HepG2 (cell line): ENCODE measurements at regions not wholly inside any gene's neighbourhood (a gene's known extent, or its start where the extent isn't known, plus 50 kb on each side); places are given as distances from the start of the nearest gene placed in this dataset.

Source experiments
- EHMT2 ChIP-seq: fragments of 200-600 bp; sonication (generic); IDR thresholded peaks from 2 replicates; pipeline ENCODE4 v1.7.0; 2017; ENCODE audit warnings: antibody characterized with exemption, low read depth, low read length, borderline replicate concordance
- FOXA1 ChIP-seq, 2 experiments: fragments of 450-650 bp in 1 of 2; sonication (generic) in 1 of 2; formaldehyde crosslinking in 1 of 2; IDR thresholded peaks; 2 replicates each; pipeline versions ENCODE4 v1.4.0 to v1.6.1; 2016 to 2020; ENCODE audit warnings: missing genetic modification reagents in 1 of 2
- GABPA ChIP-seq, 2 experiments: IDR thresholded peaks; 2 replicates each; pipeline ENCODE4 v1.6.1; 2011 to 2016; ENCODE audit warnings: low read depth in 2 of 2, low read length in 1 of 2, missing biosample characterization in 1 of 2, missing genetic modification characterization in 1 of 2
- MLX ChIP-seq: IDR thresholded peaks from 2 replicates; pipeline ENCODE4 v1.6.1; 2016
- NFE2L1 ChIP-seq: sonication (generic); formaldehyde crosslinking; IDR thresholded peaks from 2 replicates; pipeline ENCODE4 v1.4.0; 2020; ENCODE audit warnings: missing genetic modification reagents, mild to moderate bottlenecking, borderline replicate concordance
- NR2F1 ChIP-seq, 2 experiments: fragments of 450-650 bp in 1 of 2; formaldehyde crosslinking in 1 of 2; IDR thresholded peaks; 2 replicates each; pipeline versions ENCODE4 v1.5.0 to v1.6.1; 2016 to 2020; ENCODE audit warnings: mild to moderate bottlenecking in 1 of 2, missing compliant biosample characterization in 1 of 2, missing genetic modification reagents in 1 of 2, moderate library complexity in 1 of 2
- PRPF4 ChIP-seq: fragments of 200-400 bp; formaldehyde crosslinking; IDR thresholded peaks from 2 replicates; pipeline ENCODE4 v1.6.1; 2016; ENCODE audit warnings: low read length, low read depth; ENCODE audit not compliant: poor library complexity, severe bottlenecking
- SNAPC5 ChIP-seq: sonication (generic); formaldehyde crosslinking; IDR thresholded peaks from 2 replicates; pipeline ENCODE4 v1.8.1; 2023; ENCODE audit warnings: mild to moderate bottlenecking, missing genetic modification reagents, borderline replicate concordance
- TAF1 ChIP-seq: sonication (generic); formaldehyde crosslinking; IDR thresholded peaks from 2 replicates; pipeline ENCODE4 v1.4.0; 2020; ENCODE audit warnings: missing genetic modification reagents
- TBP ChIP-seq: sonication (generic); formaldehyde crosslinking; IDR thresholded peaks from 2 replicates; pipeline ENCODE4 v1.5.0; 2020; ENCODE audit warnings: missing genetic modification reagents
- ZBTB7A ChIP-seq: sonication (generic); formaldehyde crosslinking; IDR thresholded peaks from 2 replicates; pipeline ENCODE4 v1.8.0; 2022; ENCODE audit warnings: mild to moderate bottlenecking, missing genetic modification reagents

GRCh38 chr12:116635487-116635886 is 76.3 kb downstream of the MAP1LC3B2 start:
- TF ChIP-seq GABPA (IDR thresholded peaks at IDR 0.05; ENCODE audit: low read depth, low read length): no peak
- no peak for TF ChIP-seq GABPA (CRISPR knock-in tag; IDR thresholded peaks at IDR 0.05; ENCODE audit: low read depth)
- no peak for TF ChIP-seq TBP
- TF ChIP-seq ZBTB7A (CRISPR knock-in tag): no peak
- TF ChIP-seq SNAPC5 (CRISPR knock-in tag): no peak
- no peak for TF ChIP-seq NR2F1 (CRISPR knock-in tag; IDR thresholded peaks at IDR 0.05)
- no peak for TF ChIP-seq PRPF4
- TF ChIP-seq FOXA1 (IDR thresholded peaks at IDR 0.05): no peak
- TF ChIP-seq FOXA1 (CRISPR knock-in tag; IDR thresholded peaks at IDR 0.05): no peak
- no peak for TF ChIP-seq NFE2L1 (CRISPR knock-in tag)
- no peak for TF ChIP-seq EHMT2
- no peak for TF ChIP-seq TAF1
- no peak for TF ChIP-seq MLX (CRISPR knock-in tag)
